ENCODE measurements at regions not wholly inside any gene's neighbourhood (a gene's known extent, or its start where the extent isn't known, plus 50 kb on each side); places are given as distances from the start of the nearest gene placed in this dataset.

- Histone ChIP-seq H2BK120ac (ENCODE audit: low read depth, low read length) (no peak overlapping the region), H3K36me3 (replicated peaks in 1 of 2; ENCODE audit: control insufficient read depth in 2 of 2, insufficient read depth in 2 of 2, low read length in 2 of 2) (peaks cover 0 to 26% of the 10 kb centered on the region in 2 donors), H3K4me1 (ENCODE audit: control insufficient read depth in 2 of 2, insufficient read depth in 1 of 2, low read depth in 1 of 2, low read length in 2 of 2) (peaks cover 0 to 5% of the 10 kb centered on the region in 2 donors), H4K91ac (ENCODE audit: low read depth, low read length, poor library complexity) (no peak overlapping the region), H3K18ac (ENCODE audit: low read length) (no peak overlapping the region), H2AFZ (ENCODE audit: low read length) (no peak overlapping the region), H4K8ac (ENCODE audit: low read depth, low read length) (no peak overlapping the region), H3K9ac (ENCODE audit: low read depth, low read length, poor library complexity) (no peak overlapping the region), H2BK12ac (ENCODE audit: low read length) (no peak overlapping the region), H3K4me2 (ENCODE audit: insufficient read depth, low read length, poor library complexity, severe bottlenecking) (no peak overlapping the region), H3K27ac (replicated peaks; ENCODE audit: low read length) (no peak overlapping the region), H3K14ac (ENCODE audit: low read length) (no peak overlapping the region), H2AK5ac (ENCODE audit: low read depth, low read length) (no peak overlapping the region), H3K4ac (ENCODE audit: low read length) (no peak overlapping the region), H3K4me3 (ENCODE audit: low read length in 2 of 2) (no peak overlapping the region), H3K27me3 (ENCODE audit: control insufficient read depth in 3 of 3, insufficient read depth in 3 of 3, low read depth in 1 of 3, low read length in 3 of 3) (no peaks in the 10 kb centered on the region), H3K79me1 (ENCODE audit: low read depth, low read length) (no peaks in the 10 kb centered on the region), H2BK15ac (ENCODE audit: low read length) (no peak overlapping the region), H3K9me3 (replicated peaks in 1 of 2; ENCODE audit: control insufficient read depth in 2 of 2, insufficient read depth in 1 of 2, low read depth in 1 of 2, low read length in 2 of 2) (peaks cover 0 to 3% of the 10 kb centered on the region in 2 donors), H3K23ac (ENCODE audit: low read depth, low read length, poor library complexity) (no peak overlapping the region), H2BK5ac (ENCODE audit: low read length) (no peak overlapping the region)
- WGBS, 2 donors (ENCODE audit: extremely low coverage in 2 of 2, insufficient read length in 2 of 2, insufficient replicate concordance in 1 of 2), result no CpG with 5 or more reads among the region's 1 CpG
- DNase-seq (ENCODE audit: low spot score), result no peak
Observed at GRCh38 chr1:198912046-198912445, 273.2 kb downstream of the PTPRC start.

- Histone ChIP-seq H3K36me3 (replicated peaks in 1 of 2; ENCODE audit: control insufficient read depth in 2 of 2, insufficient read depth in 2 of 2, low read length in 2 of 2) (peaks cover 0 to 42% of the 10 kb centered on the region in 2 donors), H2BK5ac (ENCODE audit: low read length) (no peak overlapping the region), H3K27ac (replicated peaks; ENCODE audit: low read length) (no peak overlapping the region), H3K23ac (ENCODE audit: low read depth, low read length, poor library complexity) (no peak overlapping the region), H3K27me3 (ENCODE audit: control insufficient read depth in 3 of 3, insufficient read depth in 3 of 3, low read depth in 1 of 3, low read length in 3 of 3) (no peaks in the 10 kb centered on the region), H2BK120ac (ENCODE audit: low read depth, low read length) (no peak overlapping the region), H3K4me1 (ENCODE audit: control insufficient read depth in 2 of 2, insufficient read depth in 1 of 2, low read depth in 1 of 2, low read length in 2 of 2) (peaks cover 0 to 2% of the 10 kb centered on the region in 2 donors), H3K9ac (ENCODE audit: low read depth, low read length, poor library complexity) (no peak overlapping the region), H3K18ac (ENCODE audit: low read length) (no peak overlapping the region), H3K4me3 (ENCODE audit: low read length in 2 of 2) (no peak overlapping the region), H3K79me1 (ENCODE audit: low read depth, low read length) (no peaks in the 10 kb centered on the region), H4K8ac (ENCODE audit: low read depth, low read length) (no peak overlapping the region), H3K4me2 (ENCODE audit: insufficient read depth, low read length, poor library complexity, severe bottlenecking) (no peak overlapping the region), H3K4ac (ENCODE audit: low read length) (no peak overlapping the region), H2AFZ (ENCODE audit: low read length) (no peak overlapping the region), H3K14ac (ENCODE audit: low read length) (no peak overlapping the region), H2BK15ac (ENCODE audit: low read length) (no peak overlapping the region), H4K91ac (ENCODE audit: low read depth, low read length, poor library complexity) (no peak overlapping the region), H3K9me3 (replicated peaks in 1 of 2; ENCODE audit: control insufficient read depth in 2 of 2, insufficient read depth in 1 of 2, low read depth in 1 of 2, low read length in 2 of 2) (peaks cover 0 to 14% of the 10 kb centered on the region in 2 donors), H2AK5ac (ENCODE audit: low read depth, low read length) (no peak overlapping the region), H2BK12ac (ENCODE audit: low read length) (no peak overlapping the region)
- no CpG with 5 or more reads among the region's 4 CpGs for WGBS, 2 donors (ENCODE audit: extremely low coverage in 2 of 2, insufficient read length in 2 of 2, insufficient replicate concordance in 1 of 2)
- DNase-seq (ENCODE audit: low spot score), result no peak
Observed at GRCh38 chr1:198913667-198914066, 274.8 kb downstream of the PTPRC start.

- no CpG with 5 or more reads among the region's 3 CpGs for WGBS, 2 donors (ENCODE audit: extremely low coverage in 2 of 2, insufficient read length in 2 of 2, insufficient replicate concordance in 1 of 2)
Observed at GRCh38 chr1:198915327-198916231, 276.7 kb downstream of the PTPRC start.

GRCh38 chr1:198917226-198917625, 278.4 kb downstream of the PTPRC start:
- Histone ChIP-seq H3K9ac (ENCODE audit: low read depth, low read length, poor library complexity) (no peak overlapping the region), H3K27ac (replicated peaks; ENCODE audit: low read length) (no peak overlapping the region), H2AK5ac (ENCODE audit: low read depth, low read length) (no peak overlapping the region), H2AFZ (ENCODE audit: low read length) (no peak overlapping the region), H3K23ac (ENCODE audit: low read depth, low read length, poor library complexity) (no peak overlapping the region), H3K4ac (ENCODE audit: low read length) (no peak overlapping the region), H2BK5ac (ENCODE audit: low read length) (no peak overlapping the region), H3K27me3 (ENCODE audit: control insufficient read depth in 3 of 3, insufficient read depth in 3 of 3, low read depth in 1 of 3, low read length in 3 of 3) (no peaks in the 10 kb centered on the region), H4K91ac (ENCODE audit: low read depth, low read length, poor library complexity) (no peak overlapping the region), H3K14ac (ENCODE audit: low read length) (no peak overlapping the region), H2BK120ac (ENCODE audit: low read depth, low read length) (no peak overlapping the region), H4K8ac (ENCODE audit: low read depth, low read length) (no peak overlapping the region), H3K36me3 (replicated peaks in 1 of 2; ENCODE audit: control insufficient read depth in 2 of 2, insufficient read depth in 2 of 2, low read length in 2 of 2) (peaks cover 0 to 67% of the 10 kb centered on the region in 2 donors), H2BK12ac (ENCODE audit: low read length) (no peak overlapping the region), H3K9me3 (replicated peaks in 1 of 2; ENCODE audit: control insufficient read depth in 2 of 2, insufficient read depth in 1 of 2, low read depth in 1 of 2, low read length in 2 of 2) (peaks cover 0 to 30% of the 10 kb centered on the region in 2 donors), H3K4me1 (ENCODE audit: control insufficient read depth in 2 of 2, insufficient read depth in 1 of 2, low read depth in 1 of 2, low read length in 2 of 2) (no peaks in the 10 kb centered on the region), H3K4me3 (ENCODE audit: low read length in 2 of 2) (no peak overlapping the region), H3K18ac (ENCODE audit: low read length) (no peak overlapping the region), H3K79me1 (ENCODE audit: low read depth, low read length) (no peaks in the 10 kb centered on the region), H3K4me2 (ENCODE audit: insufficient read depth, low read length, poor library complexity, severe bottlenecking) (no peak overlapping the region), H2BK15ac (ENCODE audit: low read length) (no peak overlapping the region)
- WGBS, 2 donors (ENCODE audit: extremely low coverage in 2 of 2, insufficient read length in 2 of 2, insufficient replicate concordance in 1 of 2), result no CpG with 5 or more reads among the region's 2 CpGs
- DNase-seq (ENCODE audit: low spot score), result no peak

More at GRCh38 chr1:198915327-198916231, 276.7 kb downstream of the PTPRC start:
- Histone ChIP-seq H2BK15ac (ENCODE audit: low read length) (no peak overlapping the region), H3K36me3 (replicated peaks in 1 of 2; ENCODE audit: control insufficient read depth in 2 of 2, insufficient read depth in 2 of 2, low read length in 2 of 2) (peaks cover 0 to 61% of the 10 kb centered on the region in 2 donors), H3K14ac (ENCODE audit: low read length) (no peak overlapping the region), H3K27me3 (ENCODE audit: control insufficient read depth in 3 of 3, insufficient read depth in 3 of 3, low read depth in 1 of 3, low read length in 3 of 3) (no peaks in the 10 kb centered on the region), H3K4ac (ENCODE audit: low read length) (no peak overlapping the region), H2BK5ac (ENCODE audit: low read length) (no peak overlapping the region), H3K18ac (ENCODE audit: low read length) (no peak overlapping the region), H2AFZ (ENCODE audit: low read length) (no peak overlapping the region), H4K8ac (ENCODE audit: low read depth, low read length) (no peak overlapping the region), H2BK120ac (ENCODE audit: low read depth, low read length) (no peak overlapping the region), H2AK5ac (ENCODE audit: low read depth, low read length) (no peak overlapping the region), H3K9me3 (replicated peaks in 1 of 2; ENCODE audit: control insufficient read depth in 2 of 2, insufficient read depth in 1 of 2, low read depth in 1 of 2, low read length in 2 of 2) (peaks cover 0 to 26% of the 10 kb centered on the region in 2 donors), H3K4me3 (ENCODE audit: low read length in 2 of 2) (no peak overlapping the region), H4K91ac (ENCODE audit: low read depth, low read length, poor library complexity) (no peak overlapping the region), H3K4me2 (ENCODE audit: insufficient read depth, low read length, poor library complexity, severe bottlenecking) (no peak overlapping the region), H2BK12ac (ENCODE audit: low read length) (no peak overlapping the region), H3K9ac (ENCODE audit: low read depth, low read length, poor library complexity) (no peak overlapping the region), H3K27ac (replicated peaks; ENCODE audit: low read length) (no peak overlapping the region), H3K23ac (ENCODE audit: low read depth, low read length, poor library complexity) (no peak overlapping the region), H3K4me1 (ENCODE audit: control insufficient read depth in 2 of 2, insufficient read depth in 1 of 2, low read depth in 1 of 2, low read length in 2 of 2) (no peaks in the 10 kb centered on the region), H3K79me1 (ENCODE audit: low read depth, low read length) (no peaks in the 10 kb centered on the region)
- DNase-seq (ENCODE audit: low spot score), result no peak
